ENCODE measurements at regions not wholly inside any gene's neighbourhood (a gene's known extent, or its start where the extent isn't known, plus 50 kb on each side); places are given as distances from the start of the nearest gene placed in this dataset.
"Not testable (repeated sequence)": the region's sequence is repeated elsewhere in the genome, so short reads cannot be mapped to it uniquely, and the experiment has no call there.

GRCh38 chr10:4230036-4230435 is 445.0 kb upstream of the KLF6 start:
- no peak overlapping the region for H3K4me3 Mint-ChIP-seq
- no peaks in the 10 kb centered on the region for H3K4me1 Mint-ChIP-seq (ENCODE audit: low read depth)
- H3K27me3 Mint-ChIP-seq (ENCODE audit: insufficient read depth) = peaks cover 1% of the 10 kb centered on the region; the same call in 1 of the 2 replicates
- peaks cover 9% of the 10 kb centered on the region for H3K9me3 Mint-ChIP-seq
- no peaks in the 10 kb centered on the region for H3K36me3 Mint-ChIP-seq (ENCODE audit: low read depth)
- H3K27ac Mint-ChIP-seq = no peak overlapping the region
- TF ChIP-seq, protein P1, sequence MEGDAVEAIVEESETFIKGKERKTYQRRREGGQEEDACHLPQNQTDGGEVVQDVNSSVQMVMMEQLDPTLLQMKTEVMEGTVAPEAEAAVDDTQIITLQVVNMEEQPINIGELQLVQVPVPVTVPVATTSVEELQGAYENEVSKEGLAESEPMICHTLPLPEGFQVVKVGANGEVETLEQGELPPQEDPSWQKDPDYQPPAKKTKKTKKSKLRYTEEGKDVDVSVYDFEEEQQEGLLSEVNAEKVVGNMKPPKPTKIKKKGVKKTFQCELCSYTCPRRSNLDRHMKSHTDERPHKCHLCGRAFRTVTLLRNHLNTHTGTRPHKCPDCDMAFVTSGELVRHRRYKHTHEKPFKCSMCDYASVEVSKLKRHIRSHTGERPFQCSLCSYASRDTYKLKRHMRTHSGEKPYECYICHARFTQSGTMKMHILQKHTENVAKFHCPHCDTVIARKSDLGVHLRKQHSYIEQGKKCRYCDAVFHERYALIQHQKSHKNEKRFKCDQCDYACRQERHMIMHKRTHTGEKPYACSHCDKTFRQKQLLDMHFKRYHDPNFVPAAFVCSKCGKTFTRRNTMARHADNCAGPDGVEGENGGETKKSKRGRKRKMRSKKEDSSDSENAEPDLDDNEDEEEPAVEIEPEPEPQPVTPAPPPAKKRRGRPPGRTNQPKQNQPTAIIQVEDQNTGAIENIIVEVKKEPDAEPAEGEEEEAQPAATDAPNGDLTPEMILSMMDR (IDR thresholded peaks at IDR 0.05) = no peak
- no peak for DNase-seq

DNA sequence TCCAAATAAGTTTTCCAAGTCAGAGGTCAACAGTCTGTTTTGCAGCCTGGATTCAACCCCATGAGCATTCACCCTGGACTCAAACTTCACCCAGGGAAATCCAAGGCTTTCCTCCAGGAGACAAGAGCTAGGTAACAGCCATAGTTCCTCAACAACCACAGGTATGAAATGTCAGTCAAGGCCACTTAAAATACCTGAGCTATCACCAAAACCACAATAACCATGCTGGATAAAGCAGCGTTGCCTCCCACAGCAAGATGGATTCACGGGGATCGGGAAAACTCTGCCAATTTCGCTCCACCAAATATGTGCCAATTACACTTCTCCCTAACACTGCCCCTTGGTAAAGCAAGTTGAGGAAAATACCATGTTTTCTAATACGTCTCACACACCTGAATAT is 444.1 kb upstream of the KLF6 start:
- Mint-ChIP-seq H3K9me3 (peaks cover 9% of the 10 kb centered on the region), H3K27me3 (ENCODE audit: insufficient read depth) (peaks cover 1% of the 10 kb centered on the region; the same call in 1 of the 2 replicates), H3K36me3 (ENCODE audit: low read depth) (no peaks in the 10 kb centered on the region), H3K4me1 (ENCODE audit: low read depth) (no peaks in the 10 kb centered on the region), H3K4me3 (no peak overlapping the region), H3K27ac (no peak overlapping the region)
- DNase-seq = no peak
- TF ChIP-seq, protein P1 (IDR thresholded peaks at IDR 0.05) = no peak

GRCh38 chr10:4227586-4227985 is 442.6 kb upstream of the KLF6 start:
- DNase-seq = no peak
- TF ChIP-seq, protein P1 (IDR thresholded peaks at IDR 0.05) = no peak
- no peak overlapping the region for H3K27ac Mint-ChIP-seq
- peaks cover 1% of the 10 kb centered on the region; the same call in 1 of the 2 replicates for H3K27me3 Mint-ChIP-seq (ENCODE audit: insufficient read depth)
- no peak overlapping the region for H3K4me3 Mint-ChIP-seq
- H3K36me3 Mint-ChIP-seq (ENCODE audit: low read depth) = no peaks in the 10 kb centered on the region
- H3K9me3 Mint-ChIP-seq = peaks cover 3% of the 10 kb centered on the region; the same call in 1 of the 2 replicates
- H3K4me1 Mint-ChIP-seq (ENCODE audit: low read depth) = no peaks in the 10 kb centered on the region

DNA sequence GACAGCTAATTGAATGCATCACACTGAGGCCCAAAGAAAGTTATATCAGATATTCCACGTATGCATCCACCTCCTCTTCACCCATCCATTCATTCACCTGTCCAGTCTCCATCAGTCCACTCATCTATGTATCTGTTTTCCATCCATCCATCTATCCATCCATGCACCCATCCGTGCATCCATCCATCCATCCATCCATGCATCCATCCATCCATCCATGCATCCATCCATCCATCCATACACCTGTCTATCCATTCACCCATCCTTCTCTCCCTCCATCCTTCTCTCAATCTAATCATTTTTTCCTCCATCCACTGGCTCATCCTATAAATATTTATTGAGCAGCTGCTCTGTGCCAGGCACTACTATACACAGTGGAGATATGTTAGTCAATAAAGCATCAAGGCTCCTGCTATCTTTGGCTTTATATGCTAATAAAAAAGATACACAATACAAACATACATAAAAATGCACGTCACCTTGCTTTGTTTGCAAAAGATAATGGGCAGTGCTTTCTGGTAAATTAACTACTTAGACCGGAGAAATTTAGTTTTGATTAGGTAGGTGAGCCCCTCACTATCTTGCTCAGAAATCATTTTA is 442.0 kb upstream of the KLF6 start:
- no peaks in the 10 kb centered on the region for H3K36me3 Mint-ChIP-seq (ENCODE audit: low read depth)
- DNase-seq = no peak
- TF ChIP-seq, protein P1 (IDR thresholded peaks at IDR 0.05) = no peak

DNA sequence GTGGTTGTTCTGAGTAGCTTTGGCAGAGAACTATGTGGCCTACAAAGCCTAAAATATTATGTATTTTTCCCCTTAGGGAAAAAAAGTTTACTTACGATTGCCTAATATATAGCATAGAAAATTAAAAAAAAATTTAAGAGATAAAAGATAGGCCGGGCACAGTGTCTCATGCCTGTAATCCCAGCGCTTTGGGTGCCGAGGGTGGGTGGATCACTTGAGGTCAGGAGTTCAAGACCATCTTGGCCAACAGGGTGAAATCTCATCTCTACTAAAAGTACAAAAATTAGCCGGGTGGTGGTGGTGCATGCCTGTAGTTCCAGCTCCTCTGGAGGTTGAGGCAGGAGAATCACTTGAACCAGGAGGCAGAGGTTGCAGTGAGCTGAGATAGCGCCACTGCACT is 439.2 kb upstream of the KLF6 start:
- peaks cover 1% of the 10 kb centered on the region; the same call in 1 of the 2 replicates for H3K27me3 Mint-ChIP-seq (ENCODE audit: insufficient read depth)
- H3K27ac Mint-ChIP-seq = no peak overlapping the region
- no peaks in the 10 kb centered on the region for H3K36me3 Mint-ChIP-seq (ENCODE audit: low read depth)
- H3K9me3 Mint-ChIP-seq = no peaks in the 10 kb centered on the region
- TF ChIP-seq, protein P1 (IDR thresholded peaks at IDR 0.05) = no peak
- no peak overlapping the region for H3K4me3 Mint-ChIP-seq
- no peak for DNase-seq
- H3K4me1 Mint-ChIP-seq (ENCODE audit: low read depth) = no peaks in the 10 kb centered on the region

More for the DNA sequence above, 442.0 kb upstream of the KLF6 start:
- Mint-ChIP-seq H3K4me1 (ENCODE audit: low read depth) (no peaks in the 10 kb centered on the region), H3K27me3 (ENCODE audit: insufficient read depth) (peaks cover 1% of the 10 kb centered on the region; the same call in 1 of the 2 replicates), H3K4me3 (no peak overlapping the region), H3K27ac (no peak overlapping the region), H3K9me3 (no peaks in the 10 kb centered on the region)

DNA sequence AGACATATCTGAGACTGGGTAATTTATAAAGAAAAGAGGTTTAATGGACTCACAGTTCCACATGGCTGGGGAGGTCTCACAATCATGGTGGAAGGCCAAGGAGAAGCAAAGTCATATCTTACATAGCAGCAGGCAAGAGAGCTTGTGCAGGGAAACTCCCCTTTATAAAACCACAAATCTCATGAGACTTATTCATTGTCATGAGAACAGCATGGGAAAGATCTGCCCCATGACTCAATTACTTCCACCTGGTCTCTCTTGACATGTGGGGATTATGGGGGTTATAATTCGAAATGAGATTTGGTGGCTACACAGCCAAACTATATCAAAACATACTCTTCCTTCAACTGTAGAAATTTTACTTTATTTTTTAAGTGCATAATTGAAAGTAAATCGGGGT is 436.3 kb upstream of the KLF6 start:
- not testable (repeated sequence) for H3K36me3 Mint-ChIP-seq (ENCODE audit: low read depth); H3K27ac Mint-ChIP-seq; H3K27me3 Mint-ChIP-seq (ENCODE audit: insufficient read depth); H3K4me3 Mint-ChIP-seq; DNase-seq; H3K4me1 Mint-ChIP-seq (ENCODE audit: low read depth); H3K9me3 Mint-ChIP-seq

All from HFFc6 (cell line).